HG03175 (cell line): ENCODE measurements at regions not wholly inside any gene's neighbourhood (a gene's known extent, or its start where the extent isn't known, plus 50 kb on each side); places are given as distances from the start of the nearest gene placed in this dataset.
"Not testable (repeated sequence)": the region's sequence is repeated elsewhere in the genome, so short reads cannot be mapped to it uniquely, and the experiment has no call there.

Source experiments
- ATAC-seq: cut with Tn5 transposase; IDR thresholded peaks from one replicate; pipeline ENCODE4 v1.9.1; 2021; ENCODE audit warnings: mild to moderate bottlenecking, moderate library complexity; ENCODE audit not compliant: unreplicated experiment

DNA sequence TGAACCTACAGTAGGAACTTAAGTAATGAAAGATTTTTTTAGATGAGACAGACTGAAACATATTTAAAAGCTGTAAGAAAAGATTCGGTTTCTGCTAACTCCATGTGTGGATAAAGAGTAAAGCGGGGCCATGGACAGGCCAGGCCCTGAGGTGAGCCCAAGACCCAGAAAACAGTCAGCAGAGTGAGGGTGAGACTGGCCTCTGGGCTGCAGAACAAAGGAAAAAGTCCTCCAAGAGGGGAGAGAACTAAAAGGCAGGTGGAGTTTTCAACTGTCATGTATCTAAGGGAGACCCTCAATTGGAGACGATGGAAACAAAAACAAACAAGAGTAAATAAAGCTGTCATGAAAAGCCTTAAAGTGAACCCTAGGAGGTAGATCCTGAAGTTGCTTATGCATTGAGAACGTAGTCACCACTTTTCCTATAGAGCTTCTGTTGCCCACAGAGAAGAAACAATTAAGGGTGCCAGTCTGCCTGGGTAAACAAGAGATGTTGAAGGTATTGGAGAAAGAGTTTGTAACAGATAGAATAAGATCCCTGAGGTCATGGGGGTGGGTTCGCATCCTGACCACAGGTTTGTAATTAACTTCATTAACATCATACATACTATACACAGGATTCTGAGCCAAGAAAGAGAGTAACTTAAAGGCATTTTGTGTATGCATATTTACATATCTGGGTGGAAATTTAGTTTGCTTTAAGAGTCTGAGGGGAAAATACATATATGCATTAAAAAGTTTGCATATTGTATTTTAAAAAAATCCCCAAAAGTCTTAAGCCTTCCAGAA is 268.7 kb upstream of the PDE3A start:
- ATAC-seq = no peak

DNA sequence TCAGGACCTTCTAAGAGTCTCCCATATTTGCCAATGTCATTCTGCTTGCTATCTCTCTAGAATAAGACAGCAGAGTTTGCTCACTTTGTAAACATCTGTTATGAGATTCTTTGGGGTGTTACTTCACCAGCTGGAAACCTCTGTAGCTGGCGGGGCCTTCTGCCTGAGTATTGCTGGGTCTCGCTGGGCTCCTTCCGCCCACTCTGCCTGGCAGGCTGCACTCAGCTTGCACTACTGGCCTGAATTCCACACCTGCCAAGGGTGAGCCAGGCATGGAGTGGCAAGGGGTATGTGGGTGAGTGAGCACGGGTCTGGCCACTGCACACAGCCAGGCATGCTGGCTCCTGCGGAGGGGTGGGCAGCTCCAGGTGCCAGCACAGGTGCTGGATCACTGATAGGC is 267.3 kb upstream of the PDE3A start:
- ATAC-seq = no peak

DNA sequence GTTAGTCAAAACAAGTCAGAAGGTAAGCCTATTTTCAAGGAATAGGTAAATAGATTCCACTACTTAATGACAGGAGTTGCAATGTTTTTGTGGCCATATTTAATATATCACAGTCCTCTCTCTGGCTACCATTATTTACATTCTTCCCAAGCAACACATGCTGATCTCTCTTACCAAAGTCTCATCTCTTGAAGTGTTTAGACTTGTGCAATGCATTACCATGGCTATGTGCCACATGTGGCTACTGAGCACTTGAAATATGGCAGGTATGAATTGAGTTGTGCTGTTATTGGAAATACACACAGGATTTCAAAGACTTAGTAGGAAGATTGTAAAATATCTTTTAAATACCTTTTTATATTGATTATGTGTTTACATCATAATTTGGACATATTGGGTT is 262.4 kb upstream of the PDE3A start:
- ATAC-seq = no peak

DNA sequence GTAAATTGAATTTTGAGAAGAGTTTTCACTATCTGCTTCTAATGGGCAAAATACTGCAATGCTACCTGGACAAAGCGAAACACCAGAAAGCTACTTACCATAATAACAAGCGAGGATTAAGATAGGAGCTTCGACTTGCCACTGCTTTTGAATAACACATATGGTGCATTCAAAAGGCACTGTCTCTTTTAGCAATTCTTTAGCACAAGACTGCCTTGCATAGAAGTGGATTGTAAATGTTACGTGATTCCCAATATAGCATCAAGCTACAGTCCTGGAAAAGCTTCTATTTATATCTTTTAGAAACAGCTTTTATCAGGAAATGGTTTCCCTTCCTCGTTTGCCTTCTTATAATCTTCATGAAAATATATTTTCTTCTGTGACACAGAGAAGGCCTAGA is 258.7 kb upstream of the PDE3A start:
- ATAC-seq = no peak

DNA sequence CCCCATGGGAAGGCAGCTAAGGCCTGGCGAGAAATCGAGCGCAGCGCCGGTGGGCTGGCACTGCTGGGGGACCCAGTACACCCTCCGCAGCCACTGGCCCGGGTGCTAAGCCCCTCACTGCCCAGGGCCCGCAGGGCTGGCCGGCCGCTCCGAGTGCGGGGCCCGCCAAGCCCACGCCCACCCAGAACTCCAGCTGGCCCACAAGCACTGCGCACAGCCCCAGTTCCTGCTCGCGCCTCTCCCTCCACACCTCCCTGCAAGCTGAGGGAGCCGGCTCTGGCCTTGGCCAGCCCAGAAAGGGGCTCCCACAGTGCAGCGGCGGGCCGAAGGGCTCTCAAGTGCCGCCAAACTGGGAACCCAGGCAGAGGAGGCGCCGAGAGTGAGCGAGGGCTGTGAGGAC is 253.0 kb upstream of the PDE3A start:
- not testable (repeated sequence) for ATAC-seq

DNA sequence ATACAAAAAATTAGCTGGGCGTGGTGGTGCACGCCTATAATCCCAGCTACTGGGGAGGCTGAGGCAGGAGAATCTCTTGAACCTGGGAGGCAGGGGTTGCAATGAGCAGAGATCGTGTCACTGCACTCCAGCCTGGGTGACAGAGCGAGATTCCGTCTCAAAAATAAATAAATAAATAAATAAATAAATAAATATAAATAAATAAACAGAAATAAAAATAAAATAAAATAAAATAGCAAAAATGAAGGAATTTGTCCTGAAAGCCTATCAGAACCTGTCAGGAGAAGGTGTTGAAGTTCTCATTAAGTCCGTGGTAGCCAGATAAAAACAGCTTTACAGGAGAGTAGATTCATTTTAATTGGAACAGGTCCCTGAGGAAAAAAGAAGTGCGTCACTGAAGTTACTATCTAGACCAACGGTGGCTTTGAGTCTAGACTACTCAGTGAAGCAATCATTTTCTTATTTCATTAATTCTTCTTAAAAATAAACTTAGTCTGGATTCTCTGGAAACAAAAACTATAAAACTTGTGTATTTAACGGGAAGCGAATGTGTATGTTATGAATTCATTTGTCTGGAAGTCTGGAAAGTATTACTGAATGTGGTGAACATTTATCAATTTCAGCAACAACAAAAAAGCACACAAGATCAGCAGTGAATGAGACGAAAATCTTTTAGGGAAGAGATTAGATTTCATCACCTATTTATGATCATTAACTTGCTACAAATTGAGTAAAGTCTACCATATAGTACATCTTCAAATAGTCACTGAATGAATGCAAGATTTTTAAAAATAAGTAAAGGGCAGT is 248.5 kb upstream of the PDE3A start:
- ATAC-seq = no peak

DNA sequence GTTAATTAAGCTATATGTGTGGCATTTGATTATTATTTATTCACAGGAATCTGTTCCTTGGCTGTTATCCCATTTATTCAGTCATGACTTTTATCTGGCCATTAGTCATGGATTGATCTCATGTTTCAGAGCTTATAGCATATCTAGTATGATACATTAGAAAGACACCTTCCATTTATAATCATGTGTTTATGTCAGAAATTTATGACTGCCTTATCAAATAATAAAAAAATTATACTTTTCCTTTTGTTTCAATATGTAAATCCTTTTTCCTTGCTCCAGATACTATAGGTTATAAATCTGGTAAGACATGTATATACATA is 248.0 kb upstream of the PDE3A start:
- no peak for ATAC-seq

DNA sequence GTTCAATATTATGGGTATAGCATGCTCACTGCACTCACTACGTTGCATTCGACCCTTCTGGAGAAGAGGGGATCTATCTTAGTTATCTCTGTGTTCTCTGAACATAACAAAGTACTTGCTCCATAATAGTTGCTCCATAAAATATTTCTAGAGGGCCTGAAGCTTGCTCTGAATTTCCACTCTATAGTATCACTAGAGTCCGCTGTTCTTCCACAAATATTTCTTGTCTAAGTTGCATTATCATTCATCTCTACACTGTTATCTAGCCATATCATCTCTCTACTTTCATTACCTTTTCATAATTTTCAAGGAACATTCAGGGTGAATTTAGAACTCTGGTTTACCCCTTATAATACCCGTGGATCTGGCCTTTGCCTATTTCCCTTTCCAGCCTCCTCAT is 246.1 kb upstream of the PDE3A start:
- ATAC-seq = no peak

DNA sequence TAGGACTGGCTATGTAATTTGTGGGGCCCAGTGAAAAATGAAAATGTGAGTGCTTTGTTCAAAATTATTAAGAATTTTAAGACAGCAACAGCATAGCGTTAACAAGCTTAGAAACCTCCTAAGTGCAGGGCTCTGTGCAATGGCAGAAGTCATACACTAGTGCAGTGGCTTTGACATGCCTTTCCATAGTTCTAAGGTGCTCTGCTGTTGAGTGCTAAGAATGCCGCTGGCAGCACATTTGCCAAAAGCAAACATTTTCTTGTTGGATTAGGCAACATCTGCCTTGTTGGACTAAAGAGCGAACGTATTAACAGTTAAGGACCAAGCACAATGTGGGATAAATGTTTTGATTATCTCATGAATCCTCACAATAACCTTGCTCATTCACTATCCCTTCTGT is 244.9 kb upstream of the PDE3A start:
- no peak for ATAC-seq

DNA sequence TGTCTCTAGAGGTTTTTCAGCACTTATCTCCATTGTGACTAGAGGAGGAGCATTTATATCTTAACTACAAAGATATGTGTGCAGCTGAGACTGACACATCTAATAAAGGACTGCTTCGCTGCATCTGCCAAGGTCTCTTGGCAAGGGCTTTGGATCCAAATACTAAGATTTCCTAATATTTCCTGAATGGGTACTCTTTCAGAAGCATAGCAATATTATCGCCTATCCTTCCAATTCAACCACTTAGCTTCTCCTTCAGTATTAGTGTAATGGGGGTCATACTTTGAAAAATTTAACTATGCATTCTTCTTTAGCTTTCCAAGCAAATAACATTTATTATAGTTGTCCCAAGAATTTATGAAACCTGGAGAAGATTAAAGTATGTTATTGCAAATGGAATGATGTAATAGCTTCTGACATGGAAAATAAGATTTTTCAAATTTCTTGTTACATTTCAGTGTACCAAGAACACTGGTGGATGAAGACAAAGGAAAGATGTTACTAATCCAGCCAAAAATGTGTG is 243.0 kb upstream of the PDE3A start:
- ATAC-seq = no peak

DNA sequence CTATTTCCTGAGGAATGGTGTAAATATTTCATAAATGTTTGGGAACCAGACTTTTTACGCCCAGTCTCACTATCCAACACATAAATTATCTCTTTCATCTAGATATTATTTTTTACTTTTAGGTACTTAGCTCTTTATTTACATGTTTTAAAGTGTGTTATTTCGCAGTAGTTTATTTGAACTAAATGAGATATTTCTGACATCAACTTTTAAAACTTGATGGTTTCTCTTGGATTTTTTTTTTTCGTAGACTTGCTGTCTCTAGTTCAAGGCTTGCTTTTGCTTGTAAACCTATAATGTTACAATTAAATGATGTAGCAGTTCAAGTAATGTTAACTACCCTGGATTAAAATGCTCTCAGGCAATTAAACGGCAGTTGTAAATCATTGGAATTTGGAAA is 241.7 kb upstream of the PDE3A start:
- ATAC-seq = no peak

DNA sequence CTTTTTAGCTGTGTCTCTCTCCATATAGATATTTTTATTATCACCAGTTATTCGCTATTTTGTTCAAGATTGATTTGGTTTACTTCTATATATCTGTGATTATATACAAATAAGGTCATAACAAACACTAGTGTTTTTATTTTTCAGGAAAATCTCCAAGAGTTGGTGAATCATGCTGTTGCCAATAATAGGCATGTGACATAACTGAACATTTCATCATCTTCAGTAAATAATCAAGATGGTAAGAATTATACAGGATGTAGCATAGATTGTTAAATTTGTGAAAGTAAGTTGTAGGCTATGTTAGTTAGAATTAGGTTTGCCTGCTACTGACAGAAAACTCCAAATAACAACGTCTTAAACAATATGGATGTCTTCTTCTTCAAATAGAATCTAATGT is 240.9 kb upstream of the PDE3A start:
- no peak for ATAC-seq

DNA sequence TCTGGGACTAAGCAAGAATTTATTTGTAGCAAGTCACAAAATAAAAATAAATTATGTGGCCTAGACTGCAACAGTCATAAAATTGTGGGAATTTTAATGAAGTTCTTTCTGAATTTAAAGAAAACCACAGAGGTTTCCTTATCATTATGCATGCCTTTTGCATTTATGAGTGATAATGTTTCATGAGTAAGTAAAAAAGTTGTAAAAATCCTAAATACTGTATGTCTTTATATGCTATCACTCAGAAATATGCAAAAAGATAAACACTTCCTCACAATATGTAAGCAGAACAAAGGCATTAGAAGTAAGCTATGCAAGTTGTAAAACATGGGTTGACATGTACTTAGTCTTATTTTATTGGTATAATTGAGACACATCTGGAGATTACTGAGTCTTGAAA is 239.4 kb upstream of the PDE3A start:
- ATAC-seq = no peak

DNA sequence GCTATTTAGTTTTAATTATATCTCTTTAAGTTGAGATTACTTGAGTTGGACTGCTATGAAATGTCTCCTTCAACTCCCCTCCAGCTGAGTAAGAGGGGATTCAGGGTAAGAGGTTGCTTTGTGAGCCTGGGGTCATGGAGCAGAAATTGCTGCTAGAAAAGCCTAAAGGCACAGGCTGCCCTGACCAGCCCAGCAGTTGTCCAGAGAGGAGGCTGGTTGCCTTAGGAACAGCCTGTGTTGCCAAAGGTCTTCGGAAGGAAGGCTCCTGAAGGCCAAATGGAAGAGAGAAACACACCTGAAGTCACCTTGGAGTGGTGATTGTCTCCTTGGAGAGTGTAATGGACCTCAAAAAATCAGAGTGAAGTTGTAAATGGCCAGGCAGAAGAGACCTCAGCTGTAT is 235.5 kb upstream of the PDE3A start:
- no peak for ATAC-seq

DNA sequence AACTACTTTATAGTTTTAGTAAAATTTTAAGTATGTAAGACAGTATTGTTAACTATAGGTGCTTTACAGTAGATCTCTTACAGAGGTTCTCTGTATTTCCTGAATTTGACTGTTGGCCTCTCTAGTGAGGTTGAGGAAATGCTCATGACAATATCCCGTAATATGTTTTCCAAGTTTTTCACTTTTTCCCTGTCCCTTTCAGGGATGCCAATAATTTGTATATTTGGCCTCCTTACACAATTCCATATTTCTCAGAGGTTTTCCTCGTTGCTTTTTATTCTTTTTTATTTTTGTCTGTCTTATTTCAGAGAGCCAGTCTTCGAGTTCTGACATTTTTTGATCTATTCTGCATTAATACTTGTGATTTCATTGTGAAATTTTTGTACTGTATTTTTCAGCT is 233.7 kb upstream of the PDE3A start:
- no peak for ATAC-seq

DNA sequence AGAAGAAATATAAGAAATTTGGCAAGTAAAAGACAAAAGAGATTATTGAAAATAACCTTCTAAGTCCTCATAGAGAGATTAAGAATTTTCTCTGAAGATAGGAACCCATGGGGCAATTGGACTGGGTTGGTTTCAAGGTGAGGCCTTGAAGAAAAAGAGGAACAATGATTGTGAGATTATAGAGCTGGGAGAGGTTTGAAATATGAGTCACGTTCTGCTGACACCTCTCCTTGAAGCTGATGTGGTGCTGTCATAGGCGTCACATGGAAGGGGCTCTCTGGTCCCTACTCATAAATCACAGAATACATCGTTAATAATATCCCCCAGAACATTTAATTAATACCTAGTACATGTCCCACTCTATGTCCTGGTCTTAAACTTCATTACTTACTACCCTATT is 227.6 kb upstream of the PDE3A start:
- ATAC-seq = no peak

DNA sequence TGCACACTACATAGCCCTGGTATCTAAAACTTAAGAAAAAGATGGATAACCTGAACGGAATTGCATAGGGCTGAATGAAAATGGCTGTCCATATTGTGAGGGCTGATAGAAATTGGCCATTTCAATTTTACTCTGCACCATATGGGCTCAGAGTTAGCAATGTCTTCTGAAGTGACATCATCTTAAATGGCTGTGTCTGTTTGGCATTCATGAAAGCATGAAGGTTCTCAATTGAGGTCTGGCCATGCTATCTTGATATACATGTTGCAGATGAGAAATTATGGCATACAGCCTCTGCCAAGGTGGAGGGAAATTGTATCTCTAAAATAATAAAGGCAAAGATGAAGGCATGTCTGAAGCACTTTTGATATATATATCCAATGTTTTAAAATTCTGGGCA is 226.0 kb upstream of the PDE3A start:
- no peak for ATAC-seq

DNA sequence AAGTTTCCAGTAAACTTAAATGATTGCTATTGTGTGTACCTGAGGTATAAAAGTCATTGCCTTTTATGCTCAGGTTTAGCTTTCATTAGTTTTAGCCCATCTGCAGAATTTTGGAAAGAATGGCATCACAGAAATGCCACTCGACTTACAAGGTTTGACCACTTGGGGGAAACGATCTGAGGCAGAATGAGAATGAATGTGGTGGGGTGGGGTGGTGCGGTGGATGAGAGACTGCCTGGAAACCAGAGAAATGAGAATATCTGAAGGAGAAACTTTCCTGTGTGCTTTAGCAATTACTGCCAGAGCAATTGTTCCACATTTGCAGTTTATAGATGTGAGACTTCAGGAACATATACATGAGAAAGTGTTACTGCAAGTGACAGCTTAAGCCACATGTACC is 225.4 kb upstream of the PDE3A start:
- ATAC-seq = no peak

DNA sequence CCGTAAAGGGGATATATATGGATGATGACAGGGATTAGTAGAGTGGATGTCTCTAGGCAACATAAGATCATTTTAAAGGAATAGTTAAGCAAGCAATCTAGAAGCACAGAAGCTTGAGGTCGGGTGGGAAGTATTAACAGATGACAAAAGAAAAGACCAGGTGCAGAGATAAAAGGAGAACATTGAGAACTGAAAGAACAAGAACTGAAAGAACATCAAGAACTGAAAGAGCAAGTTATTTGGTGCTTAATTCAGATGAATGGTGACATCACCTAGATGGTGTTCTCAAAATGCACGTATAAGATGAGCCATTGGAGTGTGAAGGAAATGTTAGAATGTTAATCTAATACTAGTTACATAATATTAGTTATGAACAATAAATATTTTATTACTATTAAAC is 224.0 kb upstream of the PDE3A start:
- ATAC-seq = peak; percentile 48

DNA sequence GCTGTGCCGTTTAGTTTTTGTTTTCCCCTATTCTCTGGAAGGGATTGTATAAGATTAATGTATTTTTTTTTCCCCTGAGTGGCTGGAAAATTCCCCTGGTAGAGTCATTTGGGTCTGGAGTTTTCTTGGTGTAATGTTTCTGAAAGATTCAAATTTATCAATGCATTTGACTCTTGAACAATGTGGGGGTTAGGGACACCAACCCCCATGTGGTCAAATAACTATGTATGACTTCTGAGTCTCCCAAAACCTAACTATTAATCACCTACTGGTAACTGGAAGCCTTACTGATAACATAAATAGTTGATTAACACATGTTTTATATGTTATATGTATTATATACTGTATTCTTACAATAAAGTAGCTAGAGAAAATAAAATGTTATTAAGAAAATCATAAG is 220.1 kb upstream of the PDE3A start:
- no peak for ATAC-seq

DNA sequence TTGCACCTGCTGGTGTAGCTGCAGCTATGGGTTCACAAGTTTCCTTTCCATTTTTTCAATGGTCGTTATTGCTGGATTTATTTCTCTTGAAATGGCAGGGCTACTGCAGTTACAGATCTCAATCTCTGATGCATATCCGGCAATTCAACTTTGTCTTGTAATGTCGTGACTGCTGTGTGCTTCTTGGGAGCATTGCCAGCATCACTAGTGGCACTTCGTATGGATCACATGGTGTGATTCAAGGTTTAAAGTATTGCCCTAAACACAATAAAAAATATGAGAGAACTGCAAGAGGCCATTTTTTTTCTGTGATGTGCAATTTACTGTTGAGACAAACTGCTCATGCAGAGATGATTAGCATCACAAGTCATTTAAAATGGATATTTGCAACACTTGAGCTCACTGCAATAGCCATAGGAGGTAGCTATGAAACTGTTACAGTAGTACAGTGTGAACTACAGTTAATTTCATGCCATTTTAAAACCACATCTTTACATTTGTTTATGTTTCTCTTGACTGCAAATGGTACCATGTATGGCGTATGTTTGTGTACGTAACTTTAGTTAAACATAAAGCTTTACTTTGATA is 217.4 kb upstream of the PDE3A start:
- no peak for ATAC-seq

DNA sequence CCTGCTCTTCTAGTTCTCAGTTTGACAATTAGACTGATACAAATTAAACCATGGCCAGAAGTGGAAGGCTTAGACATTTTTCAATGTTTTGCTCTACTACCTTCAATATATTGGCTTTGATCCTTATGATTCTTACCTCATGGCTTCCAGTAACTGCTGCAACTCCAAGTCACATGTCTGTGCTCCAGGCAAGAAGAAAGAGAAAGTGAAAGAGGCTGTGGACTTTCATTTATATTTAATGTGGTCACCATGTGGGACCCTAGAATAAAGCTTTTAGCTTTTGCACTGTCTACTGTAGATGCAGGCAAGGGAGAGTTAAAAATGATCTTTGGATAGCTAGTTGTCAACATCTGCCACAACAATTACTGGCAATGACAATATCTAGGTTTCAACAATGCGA is 214.3 kb upstream of the PDE3A start:
- no peak for ATAC-seq
